ENCODE measurements at regions not wholly inside any gene's neighbourhood (a gene's known extent, or its start where the extent isn't known, plus 50 kb on each side); places are given as distances from the start of the nearest gene placed in this dataset.

DNA sequence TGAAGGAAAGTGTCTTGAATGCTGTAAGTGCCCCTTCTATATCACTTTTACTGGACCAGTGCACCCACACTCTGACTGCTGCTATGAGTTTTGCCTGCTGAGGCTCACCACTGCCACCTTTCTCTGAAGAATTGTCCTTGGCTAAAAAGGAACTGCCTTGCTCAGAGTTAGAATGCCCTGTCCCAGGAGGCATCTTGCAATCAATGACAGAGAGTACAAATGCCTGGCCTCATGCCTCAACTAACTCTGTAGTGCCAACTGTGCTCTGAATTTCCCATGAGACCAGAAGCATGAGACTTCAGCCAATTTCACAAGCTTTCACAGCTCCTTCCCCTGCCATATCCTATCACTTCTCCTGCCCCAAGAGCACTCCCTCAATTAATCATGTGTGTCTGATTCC, 569.7 kb downstream of the ZNF608 start:
- TF ChIP-seq POU6F1 (CRISPR knock-in tag; IDR thresholded peaks at IDR 0.05; ENCODE audit: borderline replicate concordance, low read depth), result no peak
- no peak for TF ChIP-seq ZFP30 (CRISPR knock-in tag; IDR thresholded peaks at IDR 0.05)
- no peak for TF ChIP-seq ZNF70 (CRISPR knock-in tag; IDR thresholded peaks at IDR 0.05)
- no peak for TF ChIP-seq OSR1 (CRISPR knock-in tag; IDR thresholded peaks at IDR 0.05)
- TF ChIP-seq ISL1 (CRISPR knock-in tag; IDR thresholded peaks at IDR 0.05), result no peak
- TF ChIP-seq, protein P1, sequence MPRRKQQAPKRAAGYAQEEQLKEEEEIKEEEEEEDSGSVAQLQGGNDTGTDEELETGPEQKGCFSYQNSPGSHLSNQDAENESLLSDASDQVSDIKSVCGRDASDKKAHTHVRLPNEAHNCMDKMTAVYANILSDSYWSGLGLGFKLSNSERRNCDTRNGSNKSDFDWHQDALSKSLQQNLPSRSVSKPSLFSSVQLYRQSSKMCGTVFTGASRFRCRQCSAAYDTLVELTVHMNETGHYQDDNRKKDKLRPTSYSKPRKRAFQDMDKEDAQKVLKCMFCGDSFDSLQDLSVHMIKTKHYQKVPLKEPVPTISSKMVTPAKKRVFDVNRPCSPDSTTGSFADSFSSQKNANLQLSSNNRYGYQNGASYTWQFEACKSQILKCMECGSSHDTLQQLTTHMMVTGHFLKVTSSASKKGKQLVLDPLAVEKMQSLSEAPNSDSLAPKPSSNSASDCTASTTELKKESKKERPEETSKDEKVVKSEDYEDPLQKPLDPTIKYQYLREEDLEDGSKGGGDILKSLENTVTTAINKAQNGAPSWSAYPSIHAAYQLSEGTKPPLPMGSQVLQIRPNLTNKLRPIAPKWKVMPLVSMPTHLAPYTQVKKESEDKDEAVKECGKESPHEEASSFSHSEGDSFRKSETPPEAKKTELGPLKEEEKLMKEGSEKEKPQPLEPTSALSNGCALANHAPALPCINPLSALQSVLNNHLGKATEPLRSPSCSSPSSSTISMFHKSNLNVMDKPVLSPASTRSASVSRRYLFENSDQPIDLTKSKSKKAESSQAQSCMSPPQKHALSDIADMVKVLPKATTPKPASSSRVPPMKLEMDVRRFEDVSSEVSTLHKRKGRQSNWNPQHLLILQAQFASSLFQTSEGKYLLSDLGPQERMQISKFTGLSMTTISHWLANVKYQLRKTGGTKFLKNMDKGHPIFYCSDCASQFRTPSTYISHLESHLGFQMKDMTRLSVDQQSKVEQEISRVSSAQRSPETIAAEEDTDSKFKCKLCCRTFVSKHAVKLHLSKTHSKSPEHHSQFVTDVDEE (CRISPR knock-in tag; IDR thresholded peaks at IDR 0.05), result no peak
- no peak for TF ChIP-seq ZNF565 (CRISPR knock-in tag; conservative IDR thresholded peaks at IDR 0.05; ENCODE audit: low read depth)
- TF ChIP-seq TCF4 (CRISPR knock-in tag; IDR thresholded peaks at IDR 0.05; ENCODE audit: borderline replicate concordance), result no peak
- no peak for TF ChIP-seq GLIS3 (CRISPR knock-in tag; IDR thresholded peaks at IDR 0.05)
- no peak for TF ChIP-seq PPARA (CRISPR knock-in tag; IDR thresholded peaks at IDR 0.05; ENCODE audit: borderline replicate concordance)
- TF ChIP-seq ARNTL (CRISPR knock-in tag; IDR thresholded peaks at IDR 0.05; ENCODE audit: borderline replicate concordance, low read depth), result no peak
- no peak for TF ChIP-seq CSRNP3 (CRISPR knock-in tag; IDR thresholded peaks at IDR 0.05)
- no peak for TF ChIP-seq SNAI2 (CRISPR knock-in tag; IDR thresholded peaks at IDR 0.05)
- TF ChIP-seq BACH2 (CRISPR knock-in tag; IDR thresholded peaks at IDR 0.05; ENCODE audit: borderline replicate concordance), result no peak
- no peak for TF ChIP-seq PATZ1 (CRISPR knock-in tag; IDR thresholded peaks at IDR 0.05; ENCODE audit: borderline replicate concordance)
- no peak for TF ChIP-seq ZFP3 (CRISPR knock-in tag; IDR thresholded peaks at IDR 0.05)
- TF ChIP-seq ZC3H10 (CRISPR knock-in tag; IDR thresholded peaks at IDR 0.05), result no peak
- no peak for ATAC-seq

GRCh38 chr5:124173386-124173785, 573.1 kb downstream of the ZNF608 start:
- TF ChIP-seq ESRRG (CRISPR knock-in tag; IDR thresholded peaks at IDR 0.05) (no peak), CSRNP3 (CRISPR knock-in tag; IDR thresholded peaks at IDR 0.05) (no peak), ZNF565 (CRISPR knock-in tag; conservative IDR thresholded peaks at IDR 0.05; ENCODE audit: low read depth) (no peak), PATZ1 (CRISPR knock-in tag; IDR thresholded peaks at IDR 0.05; ENCODE audit: borderline replicate concordance) (no peak), OSR1 (CRISPR knock-in tag; IDR thresholded peaks at IDR 0.05) (no peak), ZNF70 (CRISPR knock-in tag; IDR thresholded peaks at IDR 0.05) (no peak), ZNF8 (CRISPR knock-in tag; IDR thresholded peaks at IDR 0.05) (no peak), TOX (CRISPR knock-in tag; IDR thresholded peaks at IDR 0.05; ENCODE audit: borderline replicate concordance) (no peak), GLIS3 (CRISPR knock-in tag; IDR thresholded peaks at IDR 0.05) (no peak), POU6F1 (CRISPR knock-in tag; IDR thresholded peaks at IDR 0.05; ENCODE audit: borderline replicate concordance, low read depth) (no peak), SNAI2 (CRISPR knock-in tag; IDR thresholded peaks at IDR 0.05) (no peak)
- TF ChIP-seq, protein P1 (CRISPR knock-in tag; IDR thresholded peaks at IDR 0.05), result no peak
- TF ChIP-seq, protein P2, sequence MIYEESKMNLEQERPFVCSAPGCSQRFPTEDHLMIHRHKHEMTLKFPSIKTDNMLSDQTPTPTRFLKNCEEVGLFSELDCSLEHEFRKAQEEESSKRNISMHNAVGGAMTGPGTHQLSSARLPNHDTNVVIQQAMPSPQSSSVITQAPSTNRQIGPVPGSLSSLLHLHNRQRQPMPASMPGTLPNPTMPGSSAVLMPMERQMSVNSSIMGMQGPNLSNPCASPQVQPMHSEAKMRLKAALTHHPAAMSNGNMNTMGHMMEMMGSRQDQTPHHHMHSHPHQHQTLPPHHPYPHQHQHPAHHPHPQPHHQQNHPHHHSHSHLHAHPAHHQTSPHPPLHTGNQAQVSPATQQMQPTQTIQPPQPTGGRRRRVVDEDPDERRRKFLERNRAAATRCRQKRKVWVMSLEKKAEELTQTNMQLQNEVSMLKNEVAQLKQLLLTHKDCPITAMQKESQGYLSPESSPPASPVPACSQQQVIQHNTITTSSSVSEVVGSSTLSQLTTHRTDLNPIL (CRISPR knock-in tag; IDR thresholded peaks at IDR 0.05; ENCODE audit: low read depth), result no peak
- no peak for ATAC-seq
